ENCODE measurements at regions not wholly inside any gene's neighbourhood (a gene's known extent, or its start where the extent isn't known, plus 50 kb on each side); places are given as distances from the start of the nearest gene placed in this dataset.
"Not testable (repeated sequence)": the region's sequence is repeated elsewhere in the genome, so short reads cannot be mapped to it uniquely, and the experiment has no call there.

DNA sequence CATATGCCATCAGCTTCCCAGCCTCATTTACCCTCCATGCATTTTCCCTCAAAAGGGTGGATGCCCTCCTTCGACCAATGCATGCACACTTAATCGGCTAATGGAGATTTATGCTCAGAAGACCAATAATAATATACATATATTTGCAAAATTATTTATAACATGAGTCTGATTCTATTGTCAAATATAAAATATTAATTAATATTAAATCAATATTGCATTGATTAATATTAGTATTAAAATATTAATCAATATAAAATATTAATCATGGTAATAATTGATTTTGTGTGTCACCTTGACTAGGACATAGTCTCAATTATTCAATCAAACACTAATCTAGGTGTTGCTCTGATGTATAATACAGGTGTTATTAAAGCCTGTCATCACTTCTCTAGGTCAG, 1282.5 kb downstream of the TMEM121 start:
- TF ChIP-seq POLR2A (IDR thresholded peaks at IDR 0.05; ENCODE audit: low read depth, low read length) = no peak
- FAIRE-seq (no peak), DNase-seq (ENCODE audit: insufficient read length, low spot score) (no peak)

DNA sequence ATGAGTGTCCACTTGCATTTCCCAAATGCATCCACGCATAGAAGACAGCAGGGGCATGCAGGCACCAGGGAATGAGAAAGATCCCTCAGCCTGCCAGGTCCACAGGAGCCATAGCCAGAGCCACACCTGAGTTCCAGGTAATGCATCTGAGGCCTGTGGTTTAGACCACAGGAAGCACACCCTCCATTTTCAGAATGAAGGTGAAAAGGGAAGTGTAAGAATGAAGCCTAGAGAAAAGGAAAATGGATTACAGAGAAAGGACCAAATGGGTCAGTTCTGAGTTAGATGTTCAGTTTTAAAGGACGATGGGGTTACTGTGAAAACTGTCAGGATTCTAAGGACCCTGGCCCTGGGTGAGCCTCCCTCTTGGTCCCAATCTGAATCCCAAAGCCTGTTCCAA, 1283.2 kb downstream of the TMEM121 start:
- TF ChIP-seq POLR2A (IDR thresholded peaks at IDR 0.05; ENCODE audit: low read depth, low read length) = no peak
- no peak for DNase-seq (ENCODE audit: insufficient read length, low spot score)
- no peak for FAIRE-seq

DNA sequence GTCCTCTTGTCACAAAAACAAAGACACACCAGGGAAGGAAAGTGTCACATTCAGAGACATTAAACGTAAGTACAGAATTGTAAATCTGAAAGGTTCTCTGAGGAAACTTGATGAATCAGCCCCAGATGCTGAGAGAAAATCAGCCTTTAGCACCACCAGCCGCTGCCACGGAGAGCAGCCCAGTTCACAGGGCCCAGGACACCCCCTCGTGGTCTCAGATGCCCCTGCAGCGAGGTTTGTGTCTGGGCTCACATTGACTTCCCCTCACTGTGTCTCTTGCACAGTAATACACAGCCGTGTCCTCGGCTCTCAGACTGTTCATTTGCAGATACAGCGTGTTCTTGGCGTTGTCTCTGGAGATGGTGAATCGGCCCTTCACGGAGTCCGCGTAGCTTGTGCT, 1283.8 kb downstream of the TMEM121 start:
- not testable (repeated sequence) for FAIRE-seq; DNase-seq (ENCODE audit: insufficient read length, low spot score)

DNA sequence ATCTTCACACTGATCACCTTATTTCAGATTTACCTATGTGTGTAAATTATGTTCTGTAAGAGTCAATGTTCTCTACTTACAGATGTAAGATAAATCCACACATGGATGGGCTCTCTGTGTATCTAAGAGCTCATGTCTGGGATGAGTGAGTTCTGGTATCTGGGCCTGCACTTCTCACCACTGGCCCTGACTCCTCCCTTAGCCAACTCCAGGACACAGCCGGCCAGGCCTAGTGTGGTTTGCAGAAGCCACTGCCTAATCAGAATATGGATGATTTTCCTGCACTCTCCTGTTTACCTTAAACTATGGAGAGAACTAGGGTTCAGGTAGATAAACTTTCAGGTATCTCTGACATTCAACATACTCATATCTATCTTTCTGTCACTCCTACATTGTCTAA, 1284.8 kb downstream of the TMEM121 start:
- no peak for TF ChIP-seq POLR2A (IDR thresholded peaks at IDR 0.05; ENCODE audit: low read depth, low read length)
- FAIRE-seq (no peak), DNase-seq (ENCODE audit: insufficient read length, low spot score) (no peak)

DNA sequence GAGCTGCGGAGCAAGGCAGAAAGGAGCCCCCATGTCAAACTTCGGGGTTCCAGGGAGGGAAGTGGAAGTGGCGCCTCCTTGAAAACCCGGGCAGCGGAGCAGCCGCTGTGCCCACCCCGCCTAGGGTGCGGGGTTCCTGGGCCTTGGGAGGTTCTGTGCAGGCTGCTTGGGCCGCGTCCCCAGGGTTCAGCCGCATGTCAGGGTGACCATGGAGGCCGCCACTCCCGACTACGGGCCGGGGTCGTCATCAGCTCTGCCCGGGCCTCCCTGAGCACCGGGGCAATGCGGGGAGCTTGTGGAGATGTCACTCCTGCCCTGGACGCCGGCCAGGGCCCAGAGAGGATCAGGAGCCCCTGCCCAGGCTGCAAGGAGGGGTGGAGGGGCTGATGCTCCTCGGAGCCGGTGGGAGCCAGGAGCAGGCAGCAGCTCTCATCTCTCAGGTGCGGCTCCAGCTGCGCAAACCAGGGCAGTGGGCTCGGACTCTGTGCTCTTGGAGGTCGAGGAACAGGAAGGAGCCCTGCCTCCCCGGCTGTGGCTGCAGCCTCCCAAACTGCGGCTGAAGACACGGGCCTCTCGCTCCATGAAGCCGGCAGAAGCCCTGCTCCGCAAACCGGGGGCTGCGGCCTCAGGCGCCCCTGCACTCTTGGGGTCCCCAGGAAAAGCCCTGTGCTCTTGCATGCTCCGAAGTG, 1286.5 kb downstream of the TMEM121 start:
- DNase-seq (ENCODE audit: insufficient read length, low spot score) (no peak), FAIRE-seq (no peak)
- no peak for TF ChIP-seq POLR2A (IDR thresholded peaks at IDR 0.05; ENCODE audit: low read depth, low read length)

DNA sequence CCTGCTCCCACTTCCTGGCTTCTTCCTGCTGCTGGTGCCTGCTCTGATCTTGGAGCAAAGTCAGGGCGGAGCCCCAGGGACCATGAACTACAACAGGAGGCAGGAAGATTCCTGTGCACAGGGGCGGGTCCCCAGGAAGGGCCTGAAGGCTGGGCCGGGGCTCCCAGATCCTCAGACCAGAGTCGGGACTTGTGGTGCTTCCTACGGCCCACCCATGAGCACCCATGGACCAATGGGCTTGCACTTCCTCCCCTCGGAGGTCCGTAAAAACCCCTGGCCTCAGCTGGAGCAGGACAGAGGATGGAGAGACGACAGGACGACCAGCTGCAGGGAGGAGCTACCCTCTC, 1287.1 kb downstream of the TMEM121 start:
- FAIRE-seq = no peak
- TF ChIP-seq POLR2A (IDR thresholded peaks at IDR 0.05; ENCODE audit: low read depth, low read length) = no peak
- no peak for DNase-seq (ENCODE audit: insufficient read length, low spot score)

DNA sequence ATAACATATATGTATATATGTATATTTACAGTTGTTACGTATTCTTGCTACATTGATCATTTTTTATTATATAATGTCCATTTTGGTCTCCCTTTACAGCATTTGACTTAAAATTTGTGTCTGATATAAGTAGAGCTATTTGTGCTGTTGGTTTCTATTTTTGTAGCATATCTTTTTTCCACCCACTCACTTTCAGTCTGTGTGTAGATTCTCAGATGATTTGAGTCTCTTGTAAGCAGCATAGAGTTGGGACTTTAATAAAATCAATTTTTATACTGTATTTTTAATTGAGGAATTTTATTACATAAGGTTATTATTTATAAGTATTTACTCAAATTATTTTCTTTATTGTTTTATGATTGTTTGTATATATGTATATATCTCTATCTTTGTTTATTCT, 1293.7 kb downstream of the TMEM121 start:
- TF ChIP-seq POLR2A (IDR thresholded peaks at IDR 0.05; ENCODE audit: low read depth, low read length) = no peak
- no peak for FAIRE-seq
- no peak for DNase-seq (ENCODE audit: insufficient read length, low spot score)

DNA sequence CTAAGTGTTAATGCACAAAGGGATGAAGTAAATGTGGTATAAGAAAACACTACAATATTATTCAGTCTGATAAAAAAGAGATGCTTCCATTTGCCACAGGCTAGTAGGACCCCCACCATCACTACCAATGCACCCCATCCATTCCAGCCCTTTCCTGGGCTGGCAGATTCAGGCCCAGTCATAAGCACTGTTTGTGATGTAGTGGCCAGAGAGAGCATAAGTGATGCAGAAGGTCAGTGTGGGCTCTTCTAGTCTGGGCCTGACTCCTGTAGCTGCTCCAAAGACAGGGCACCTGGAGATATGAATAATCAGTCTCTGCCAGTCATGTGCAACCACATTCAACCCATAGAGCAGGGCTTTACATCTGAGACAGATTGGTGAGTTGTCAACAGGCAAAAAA, 1294.7 kb downstream of the TMEM121 start:
- FAIRE-seq = no peak
- DNase-seq (ENCODE audit: insufficient read length, low spot score) = no peak
- TF ChIP-seq POLR2A (IDR thresholded peaks at IDR 0.05; ENCODE audit: low read depth, low read length) = no peak

DNA sequence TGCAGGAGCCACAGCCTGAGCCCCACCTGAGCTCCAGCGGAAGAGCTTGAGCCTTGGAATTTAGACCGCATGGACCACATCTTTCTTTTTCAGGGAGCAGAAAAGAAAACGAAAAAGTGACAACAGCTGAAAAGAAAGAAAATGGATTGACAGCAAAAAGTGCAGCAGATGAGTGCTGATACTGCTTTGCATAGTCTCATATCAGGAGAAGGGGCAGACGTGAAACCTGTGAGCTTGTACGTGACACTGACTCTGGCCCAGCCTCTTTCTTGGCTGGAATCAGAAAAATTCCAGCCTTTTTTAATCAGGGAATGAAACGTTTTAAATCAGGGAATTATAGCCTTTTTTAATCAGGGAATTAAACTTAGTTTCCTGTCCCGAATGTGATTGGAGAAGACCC, 1296.5 kb downstream of the TMEM121 start:
- TF ChIP-seq POLR2A (IDR thresholded peaks at IDR 0.05; ENCODE audit: low read depth, low read length) = no peak

DNA sequence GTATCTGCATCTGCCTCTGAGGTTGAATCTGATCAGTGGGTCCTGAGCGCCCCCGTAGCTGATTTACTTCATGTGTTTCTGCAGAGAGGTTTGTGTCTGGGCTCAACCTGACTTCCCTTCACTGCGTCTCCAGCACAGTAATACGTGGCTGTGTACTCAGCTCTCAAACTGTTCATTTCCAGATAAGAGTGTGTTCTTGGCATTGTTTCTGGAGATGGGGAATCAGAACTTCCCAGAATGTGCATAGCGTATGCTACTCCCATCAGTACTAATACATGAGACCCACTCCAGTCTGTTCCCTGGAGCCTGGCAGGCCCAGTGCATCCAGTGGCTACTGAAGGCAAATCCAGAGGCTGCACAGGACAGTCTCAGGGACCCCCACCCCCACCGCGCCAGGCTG, 1297.2 kb downstream of the TMEM121 start:
- DNase-seq (ENCODE audit: insufficient read length, low spot score) (no peak), FAIRE-seq (no peak)
- TF ChIP-seq POLR2A (IDR thresholded peaks at IDR 0.05; ENCODE audit: low read depth, low read length) = no peak

More for the DNA sequence above, 1296.5 kb downstream of the TMEM121 start:
- FAIRE-seq (no peak), DNase-seq (ENCODE audit: insufficient read length, low spot score) (no peak)

DNA sequence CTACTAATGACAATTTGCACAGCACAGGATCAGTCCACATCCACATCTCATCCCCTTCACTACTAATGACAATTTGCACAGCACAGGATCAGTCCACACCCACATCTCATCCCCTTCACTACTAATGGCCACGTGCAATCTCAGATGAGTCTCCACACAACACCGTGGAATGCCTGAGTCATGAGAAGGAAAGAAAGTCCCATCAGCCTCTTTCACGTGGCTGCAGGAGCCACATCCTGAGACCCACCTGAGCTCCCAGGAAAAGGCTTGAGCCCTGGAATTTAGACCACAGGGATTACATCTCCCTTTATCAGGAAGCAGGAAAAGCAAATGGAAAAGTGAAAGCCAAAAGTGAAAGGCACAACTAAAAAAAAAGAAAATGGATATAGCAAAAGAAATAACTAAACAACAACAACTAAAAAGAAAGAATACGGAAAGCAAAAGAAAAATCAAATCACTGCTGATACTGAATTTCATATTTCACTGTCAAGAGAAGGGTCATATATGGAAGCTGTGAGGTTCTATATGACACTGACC, 1300.5 kb downstream of the TMEM121 start:
- no peak for TF ChIP-seq POLR2A (IDR thresholded peaks at IDR 0.05; ENCODE audit: low read depth, low read length)
- FAIRE-seq (no peak), DNase-seq (ENCODE audit: insufficient read length, low spot score) (no peak)

DNA sequence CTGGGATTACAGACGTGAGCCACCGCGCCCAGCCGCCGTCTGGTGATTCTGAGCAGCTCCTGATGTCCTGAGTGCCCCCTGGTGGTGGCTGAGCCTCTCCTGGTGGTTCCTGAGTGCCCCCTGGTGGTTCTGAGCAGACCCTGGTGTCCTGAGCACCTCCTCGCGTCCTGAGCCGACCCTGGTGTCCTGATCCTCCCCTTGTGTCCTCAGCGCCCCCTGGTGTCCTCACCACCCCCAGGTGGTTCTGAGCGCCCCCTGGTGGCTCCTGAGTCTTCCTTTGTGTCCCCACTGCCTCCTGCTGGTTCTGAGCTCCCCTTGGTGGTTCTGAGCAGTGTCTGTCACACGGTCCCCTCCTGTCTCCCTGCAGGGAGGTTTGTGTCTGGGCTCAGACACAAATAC, 1304.9 kb downstream of the TMEM121 start:
- FAIRE-seq = no peak
- no peak for TF ChIP-seq POLR2A (IDR thresholded peaks at IDR 0.05; ENCODE audit: low read depth, low read length)
- DNase-seq (ENCODE audit: insufficient read length, low spot score) = no peak

DNA sequence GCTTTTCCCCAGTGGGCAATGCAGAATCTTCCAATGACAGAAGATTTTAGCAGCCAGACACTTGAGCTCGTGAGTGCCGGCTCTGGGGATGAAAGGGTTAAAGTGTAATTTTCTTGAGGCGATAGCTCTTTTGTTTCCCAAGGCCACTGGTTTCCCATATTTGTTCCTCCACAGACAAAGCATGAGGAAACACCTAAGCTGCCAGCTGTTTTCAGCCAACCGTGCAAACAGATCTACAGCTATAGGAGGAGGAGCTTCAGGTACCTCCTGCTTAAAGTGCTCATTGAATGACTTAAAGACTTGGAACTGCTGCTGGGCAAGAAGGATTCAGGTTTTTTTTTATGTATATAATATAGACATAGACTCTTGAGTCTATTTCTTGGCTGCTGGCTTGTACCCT, 1311.5 kb downstream of the TMEM121 start:
- no peak for TF ChIP-seq POLR2A (IDR thresholded peaks at IDR 0.05; ENCODE audit: low read depth, low read length)
- no peak for FAIRE-seq
- DNase-seq (ENCODE audit: insufficient read length, low spot score) = no peak

DNA sequence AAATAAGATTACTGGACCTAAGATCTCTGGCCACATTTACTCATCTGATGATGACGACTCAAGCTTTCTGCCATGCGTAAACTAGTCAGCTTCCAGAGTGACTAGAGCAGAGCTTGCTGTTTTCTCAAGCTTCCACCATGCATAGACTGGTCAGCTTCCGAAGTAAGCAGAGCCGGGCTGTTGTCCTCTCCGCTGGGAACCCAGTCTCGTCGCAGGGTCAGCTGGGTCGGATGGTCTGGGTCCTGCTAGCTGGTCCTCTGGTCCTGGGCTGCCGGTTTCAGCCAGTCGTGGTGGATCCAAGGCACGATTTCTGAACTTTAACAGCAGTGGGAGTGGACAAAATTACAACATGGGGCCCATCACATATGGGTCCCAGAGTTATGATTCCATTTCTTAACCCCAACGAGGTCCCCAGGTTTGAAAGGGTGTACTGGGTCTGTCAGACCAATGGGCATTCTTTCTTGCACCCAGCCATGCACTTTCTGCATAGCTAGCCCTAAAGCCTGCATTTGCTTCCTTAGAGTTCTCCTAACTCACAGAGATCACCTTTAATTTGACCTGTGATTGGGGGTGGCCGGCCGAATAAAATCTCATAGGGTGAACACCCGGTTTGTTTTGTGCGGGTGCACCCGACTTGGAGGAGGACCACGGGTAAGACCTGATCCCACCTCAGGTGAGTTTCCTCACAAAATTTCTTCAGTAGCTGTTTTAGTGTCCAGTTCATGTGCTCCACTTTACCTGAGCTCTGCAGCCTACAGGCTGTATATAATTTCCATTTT, 1312.8 kb downstream of the TMEM121 start:
- FAIRE-seq = no peak
- TF ChIP-seq POLR2A (IDR thresholded peaks at IDR 0.05; ENCODE audit: low read depth, low read length) = no peak
- no peak for DNase-seq (ENCODE audit: insufficient read length, low spot score)

DNA sequence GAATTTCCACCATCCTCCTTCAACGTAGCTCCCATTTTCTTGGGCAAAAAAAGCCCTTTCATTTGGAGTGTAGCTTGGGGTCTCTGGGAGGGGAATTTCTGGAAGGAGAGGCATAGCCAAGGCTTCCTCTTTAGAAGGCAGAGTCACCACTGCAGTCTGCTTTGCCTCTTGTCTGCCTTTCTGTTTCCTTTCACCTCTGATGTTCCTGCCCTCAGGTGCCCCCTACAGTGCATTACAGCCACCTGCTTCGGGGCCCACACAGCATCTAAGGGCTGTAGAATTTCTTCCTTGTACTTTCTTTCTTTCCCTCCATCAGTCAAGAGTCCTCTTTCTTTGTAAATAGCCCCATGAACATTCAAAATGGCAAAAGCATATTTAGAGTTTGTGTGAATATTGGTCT, 1313.9 kb downstream of the TMEM121 start:
- DNase-seq (ENCODE audit: insufficient read length, low spot score) (no peak), FAIRE-seq (no peak)
- TF ChIP-seq POLR2A (IDR thresholded peaks at IDR 0.05; ENCODE audit: low read depth, low read length) = no peak

All from H54 (cell line).